Fibroblast of gingiva (primary cell): ENCODE measurements at regions not wholly inside any gene's neighbourhood (a gene's known extent, or its start where the extent isn't known, plus 50 kb on each side); places are given as distances from the start of the nearest gene placed in this dataset.

Source experiments
- DNase-seq: peaks from one replicate; pipeline ENCODE4 v3.0.0-alpha.2; 2011; ENCODE audit warnings: low read depth

GRCh38 chr2:108145557-108146326 is 94.0 kb upstream of the SULT1C3 start:
- DNase-seq: no peak

DNA sequence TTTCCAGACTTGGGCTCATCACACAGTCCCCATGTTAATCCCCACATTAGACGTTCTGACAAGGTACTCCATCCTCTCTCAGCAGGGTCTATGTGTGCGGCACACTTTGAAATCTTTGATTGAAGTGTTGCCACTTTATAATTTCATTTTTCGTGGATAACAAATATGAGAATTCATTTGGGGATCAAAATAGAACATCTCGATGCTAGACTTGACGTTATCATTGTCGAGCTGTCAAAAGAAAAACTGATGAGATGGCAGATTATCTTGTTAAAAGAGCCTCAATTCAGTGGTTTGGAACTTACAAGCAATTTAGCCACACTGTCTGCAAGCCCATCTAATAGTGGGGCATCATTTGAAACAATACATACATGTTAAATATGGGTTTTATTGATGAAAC is 91.2 kb upstream of the SULT1C3 start:
- DNase-seq: no peak

DNA sequence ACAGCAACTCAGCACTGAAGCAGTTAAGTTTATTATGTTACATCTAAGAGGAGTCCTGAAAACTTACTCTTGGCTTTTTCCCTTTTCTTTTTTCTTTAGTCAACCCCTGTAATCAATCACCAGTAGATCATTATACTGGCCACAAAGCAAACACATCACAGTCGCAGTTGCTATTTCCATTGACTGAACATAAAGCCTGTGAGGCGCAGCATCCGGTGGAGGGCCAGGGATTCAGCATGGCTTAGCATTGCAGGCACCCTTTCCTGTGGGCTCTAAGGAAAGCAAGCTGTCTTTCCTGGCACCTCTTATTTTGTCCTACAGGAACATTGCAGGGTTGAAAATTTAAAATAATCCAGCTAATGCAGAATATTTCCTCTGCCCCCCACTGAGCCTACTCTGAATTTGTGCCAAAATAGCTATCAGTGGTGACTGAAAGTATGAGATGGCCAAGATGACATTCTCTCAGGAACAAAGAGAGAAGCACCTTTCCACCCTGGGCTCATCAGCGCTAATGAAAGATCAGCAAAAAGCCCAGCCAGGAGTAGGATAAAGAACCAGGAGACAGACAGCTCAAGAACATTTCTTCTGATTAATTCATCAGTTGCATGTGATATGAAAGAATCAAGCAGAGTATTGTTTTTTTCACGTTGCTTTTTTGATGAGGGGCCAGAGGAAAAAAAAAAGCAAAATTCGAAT is 85.3 kb upstream of the SULT1C3 start:
- DNase-seq: no peak

DNA sequence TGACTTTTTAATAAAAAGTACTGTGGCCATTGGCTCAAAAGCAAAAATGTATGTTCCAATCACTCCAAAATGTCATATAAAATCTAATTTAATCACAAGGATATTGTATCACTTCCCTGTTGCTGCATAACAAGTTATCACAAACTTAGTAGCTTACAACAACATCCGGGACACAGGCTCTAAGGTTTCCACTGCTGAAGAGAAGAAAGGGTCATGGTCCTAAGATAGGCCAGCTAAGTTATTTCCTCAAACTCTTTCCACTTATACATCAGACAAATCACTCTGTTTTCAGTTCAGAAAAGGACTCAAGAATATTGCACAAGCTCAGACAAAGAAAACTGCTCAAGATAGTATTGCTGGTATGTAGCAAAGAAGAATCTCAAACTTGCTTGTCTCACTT is 78.5 kb upstream of the SULT1C3 start:
- DNase-seq: no peak

- no peak for DNase-seq
Observed at GRCh38 chr2:108164318-108164717, 75.5 kb upstream of the SULT1C3 start.

DNA sequence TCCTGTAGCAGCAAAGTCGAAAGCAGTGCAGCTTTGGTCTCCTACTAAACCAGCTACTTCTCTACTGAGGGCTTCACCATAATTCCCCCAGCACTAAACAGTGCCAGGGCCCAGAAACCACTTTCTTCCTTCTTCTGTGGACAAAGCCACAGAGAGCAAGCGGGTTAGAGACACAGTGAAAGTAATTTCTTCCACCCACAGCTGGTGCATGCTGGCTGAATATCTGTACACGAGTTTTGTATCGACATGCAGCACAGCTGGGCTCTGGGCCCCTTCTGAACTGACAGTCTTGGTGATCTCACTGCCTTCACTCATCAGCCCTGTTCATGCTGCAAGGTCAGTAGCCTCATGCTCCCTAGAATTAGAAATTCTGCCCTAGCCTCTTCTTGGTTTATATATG is 74.0 kb upstream of the SULT1C3 start:
- no peak for DNase-seq

DNA sequence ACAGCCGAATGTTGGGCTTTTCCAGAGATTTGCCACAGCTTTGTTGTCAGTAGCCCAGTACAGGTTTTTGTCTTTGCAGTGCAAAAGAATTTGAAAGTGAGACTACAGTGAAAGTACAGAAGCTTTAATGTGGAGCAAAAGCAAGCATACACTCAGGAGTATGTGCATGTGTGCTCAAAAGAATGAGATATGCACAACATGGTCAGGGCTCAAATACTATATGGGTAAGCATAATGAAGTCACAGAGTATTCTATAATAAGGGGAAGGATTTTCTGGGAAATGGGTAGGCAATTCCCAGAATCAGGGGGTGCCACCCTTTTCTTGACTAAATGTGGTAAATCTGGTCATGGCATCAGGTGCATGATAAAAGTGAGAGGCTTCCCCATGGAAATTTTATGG is 72.1 kb upstream of the SULT1C3 start:
- DNase-seq: no peak

- peak; percentile 11 for DNase-seq
Observed at GRCh38 chr2:108169982-108170625, 69.7 kb upstream of the SULT1C3 start.

DNA sequence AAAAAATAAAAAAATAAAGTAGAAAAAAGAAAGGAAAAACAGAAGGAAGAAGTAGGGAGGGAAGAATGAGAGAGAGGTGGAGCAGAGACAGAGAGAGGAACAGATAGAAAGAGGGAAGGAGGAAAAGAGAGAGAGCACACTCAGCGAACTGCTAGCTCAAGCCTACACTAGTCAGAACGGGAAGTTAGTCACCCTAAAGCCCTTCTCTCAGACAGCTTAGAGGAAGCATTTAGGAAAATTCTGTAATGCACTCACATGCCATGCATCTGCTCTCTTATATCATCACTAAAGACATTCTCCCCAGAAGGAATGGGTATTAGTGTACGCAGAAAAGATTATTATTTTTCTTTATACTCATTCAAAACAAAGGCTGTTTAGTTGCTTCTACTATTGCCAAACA is 68.1 kb upstream of the SULT1C3 start:
- no peak for DNase-seq

DNA sequence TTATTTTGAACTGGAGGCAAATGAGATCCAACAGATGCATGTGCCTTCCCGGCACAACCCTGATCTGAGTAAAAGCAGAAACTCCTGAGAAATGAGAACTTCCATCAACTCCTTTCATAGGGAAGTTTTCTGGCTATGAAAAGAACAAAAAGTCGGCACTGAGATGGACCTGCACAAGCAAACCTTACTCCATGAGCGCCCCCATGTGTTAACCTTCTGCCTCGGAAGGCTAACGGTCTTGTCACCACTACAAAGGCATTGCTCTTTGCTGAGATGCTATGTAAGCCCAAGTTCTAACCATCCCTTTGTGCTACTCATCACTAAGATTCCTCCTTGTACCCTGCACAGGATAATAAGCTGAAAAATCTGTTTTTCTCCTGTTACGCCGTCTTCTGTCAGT is 57.3 kb upstream of the SULT1C3 start:
- DNase-seq: no peak

- DNase-seq: peak; percentile 3
Observed at GRCh38 chr2:108184419-108184818, 55.3 kb upstream of the SULT1C3 start.

DNA sequence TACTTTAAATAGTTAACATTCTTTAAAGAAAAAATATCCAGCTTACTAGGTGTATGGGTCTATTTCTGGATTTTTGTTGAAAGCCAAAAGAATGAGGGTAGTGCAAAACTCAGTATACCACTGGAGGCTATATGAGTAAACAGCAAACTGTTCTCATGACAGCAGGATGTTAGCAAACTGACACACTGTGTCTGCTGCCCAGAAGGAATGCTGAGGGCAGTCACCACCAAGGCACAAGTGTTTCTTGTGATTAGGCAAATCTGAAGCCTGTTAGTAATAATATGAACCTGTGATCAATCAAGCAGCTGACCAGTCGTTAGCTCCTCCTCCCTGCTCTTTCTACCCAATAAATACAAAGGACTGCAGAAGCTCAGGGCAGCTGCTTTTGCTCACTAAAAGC is 50.5 kb upstream of the SULT1C3 start:
- no peak for DNase-seq
